ENCODE measurements at regions not wholly inside any gene's neighbourhood (a gene's known extent, or its start where the extent isn't known, plus 50 kb on each side); places are given as distances from the start of the nearest gene placed in this dataset.

GRCh38 chr16:48099455-48099854 lies 56.3 kb downstream of the ABCC12 start:
- TF ChIP-seq SIN3A (IDR thresholded peaks at IDR 0.05; ENCODE audit: borderline replicate concordance, insufficient read depth, low read depth, low read length), result no peak
- TF ChIP-seq CTCF (IDR thresholded peaks at IDR 0.05), result no peak
- TF ChIP-seq REST (IDR thresholded peaks at IDR 0.05; ENCODE audit: insufficient read depth in 1 of 2, low read depth in 2 of 2, low read length in 1 of 2), result no peak
- no peak for TF ChIP-seq POLR2AphosphoS5 (IDR thresholded peaks at IDR 0.05; ENCODE audit: low read depth, low read length)
- no peak for TF ChIP-seq TCF7L2 (IDR thresholded peaks at IDR 0.05; ENCODE audit: low read depth, low read length)
